GM21717 (cell line): ENCODE measurements at regions not wholly inside any gene's neighbourhood (a gene's known extent, or its start where the extent isn't known, plus 50 kb on each side); places are given as distances from the start of the nearest gene placed in this dataset.

Experiments
- ATAC-seq: cut with Tn5 transposase; IDR thresholded peaks from one replicate; pipeline ENCODE4 v1.9.1; 2021; ENCODE audit warnings: mild to moderate bottlenecking, moderate library complexity; ENCODE audit not compliant: unreplicated experiment

- ATAC-seq: no peak
Observed at GRCh38 chr20:56797023-56797422, 167.9 kb downstream of the TFAP2C start.

GRCh38 chr20:56798634-56799033 is 169.5 kb downstream of the TFAP2C start:
- ATAC-seq: no peak

GRCh38 chr20:56799187-56799586 is 170.1 kb downstream of the TFAP2C start:
- no peak for ATAC-seq

- no peak for ATAC-seq
Observed at GRCh38 chr20:56800088-56800487, 171.0 kb downstream of the TFAP2C start.

- ATAC-seq: no peak
Observed at GRCh38 chr20:56801971-56802755, 173.1 kb downstream of the TFAP2C start.

GRCh38 chr20:56802805-56803204 is 173.7 kb downstream of the TFAP2C start:
- ATAC-seq: no peak

- no peak for ATAC-seq
Observed at GRCh38 chr20:56805313-56805712, 176.2 kb downstream of the TFAP2C start.

GRCh38 chr20:56805966-56806365 is 176.9 kb downstream of the TFAP2C start:
- ATAC-seq: no peak

- no peak for ATAC-seq
Observed at GRCh38 chr20:56806952-56807517, 177.9 kb downstream of the TFAP2C start.

- ATAC-seq: no peak
Observed at GRCh38 chr20:56808117-56808725, 179.1 kb downstream of the TFAP2C start.

GRCh38 chr20:56808732-56809131 is 179.6 kb downstream of the TFAP2C start:
- ATAC-seq: no peak

- no peak for ATAC-seq
Observed at GRCh38 chr20:56809668-56810067, 180.6 kb downstream of the TFAP2C start.

- ATAC-seq: no peak
Observed at GRCh38 chr20:56810141-56810540, 181.0 kb downstream of the TFAP2C start.

GRCh38 chr20:56815796-56816195 is 186.7 kb downstream of the TFAP2C start:
- no peak for ATAC-seq

GRCh38 chr20:56816349-56816748 is 187.2 kb downstream of the TFAP2C start:
- no peak for ATAC-seq

GRCh38 chr20:56817780-56818675 is 188.9 kb downstream of the TFAP2C start:
- no peak for ATAC-seq

GRCh38 chr20:56820984-56821383 is 191.9 kb downstream of the TFAP2C start:
- no peak for ATAC-seq

- no peak for ATAC-seq
Observed at GRCh38 chr20:56826306-56826704, 197.2 kb downstream of the TFAP2C start.

GRCh38 chr20:56826705-56827665 is 197.9 kb downstream of the TFAP2C start:
- no peak for ATAC-seq

- ATAC-seq: no peak
Observed at GRCh38 chr20:56827763-56828162, 198.7 kb downstream of the TFAP2C start.
